Mesenchymal stem cell (in vitro differentiated cells and primary cell): ENCODE measurements at regions not wholly inside any gene's neighbourhood (a gene's known extent, or its start where the extent isn't known, plus 50 kb on each side); places are given as distances from the start of the nearest gene placed in this dataset.

Source experiments
- DNase-seq: peaks from one replicate; pipeline ENCODE4 v3.0.0-alpha.2; 2013
- H2AFZ ChIP-seq: one replicate; pipeline ENCODE4 v1.6.1; 2013; ENCODE audit warnings: low read depth, mild to moderate bottlenecking, control low read depth, inconsistent platforms, low read length, moderate library complexity
- H2AK5ac ChIP-seq: 2 replicates; pipeline ENCODE4 v1.6.1; 2013; ENCODE audit warnings: low read length, moderate library complexity, mild to moderate bottlenecking, inconsistent platforms; ENCODE audit not compliant: severe bottlenecking
- H2BK120ac ChIP-seq: one replicate; pipeline ENCODE4 v1.6.1; 2013; ENCODE audit warnings: low read depth, mild to moderate bottlenecking, inconsistent platforms, low read length, moderate library complexity
- H2BK12ac ChIP-seq, 2 experiments: one replicate each; pipeline ENCODE4 v1.6.1; 2013; ENCODE audit warnings: inconsistent platforms in 2 of 2, low read length in 2 of 2, mild to moderate bottlenecking in 2 of 2, moderate library complexity in 2 of 2, control low read depth in 1 of 2
- H2BK15ac ChIP-seq: one replicate; pipeline ENCODE4 v1.6.1; 2013; ENCODE audit warnings: mild to moderate bottlenecking, low read depth, inconsistent platforms; ENCODE audit not compliant: poor library complexity, severe bottlenecking
- H2BK5ac ChIP-seq: 2 replicates; pipeline ENCODE4 v1.6.1; 2013; ENCODE audit warnings: low read depth, mild to moderate bottlenecking, low read length, control low read depth, inconsistent platforms; ENCODE audit not compliant: poor library complexity, severe bottlenecking
- H3K14ac ChIP-seq, 2 experiments: one replicate each; pipeline ENCODE4 v1.6.1; 2013; ENCODE audit warnings: inconsistent platforms in 2 of 2, low read length in 2 of 2, control low read depth in 1 of 2, mild to moderate bottlenecking in 1 of 2, moderate library complexity in 1 of 2
- H3K18ac ChIP-seq, 2 experiments: one replicate each; pipeline ENCODE4 v1.6.1; 2013; ENCODE audit warnings: inconsistent platforms in 2 of 2, low read length in 2 of 2, control low read depth in 1 of 2, low read depth in 1 of 2, mild to moderate bottlenecking in 1 of 2
- H3K23ac ChIP-seq, 2 experiments: one replicate each; pipeline ENCODE4 v1.6.1; 2013; ENCODE audit warnings: inconsistent platforms in 2 of 2, low read length in 2 of 2, mild to moderate bottlenecking in 2 of 2, moderate library complexity in 2 of 2, control low read depth in 1 of 2
- H3K27ac ChIP-seq: 2 replicates; pipeline ENCODE4 v1.5.1; 2013; ENCODE audit warnings: mild to moderate bottlenecking, moderate library complexity, low read length, control low read depth, inconsistent platforms; ENCODE audit not compliant: poor library complexity, severe bottlenecking
- H3K27me3 ChIP-seq, 2 experiments: 2 replicates each; pipeline versions ENCODE4 v1.6.1 to v1.7.0; 2013; ENCODE audit warnings: low read length in 2 of 2, mild to moderate bottlenecking in 2 of 2, moderate library complexity in 2 of 2, control low read depth in 1 of 2, inconsistent platforms in 1 of 2; ENCODE audit not compliant: control insufficient read depth in 1 of 2, insufficient read depth in 1 of 2
- H3K36me3 ChIP-seq, 2 experiments: 2 replicates each; pipeline versions ENCODE4 v1.6.1 to v1.7.0; 2013; ENCODE audit warnings: low read length in 2 of 2, control low read depth in 1 of 2, inconsistent platforms in 1 of 2, low read depth in 1 of 2, mild to moderate bottlenecking in 1 of 2; ENCODE audit not compliant: insufficient read depth in 2 of 2, control insufficient read depth in 1 of 2
- H3K4ac ChIP-seq, 2 experiments: one replicate each; pipeline ENCODE4 v1.6.1; 2013; ENCODE audit warnings: inconsistent platforms in 2 of 2, low read length in 2 of 2, mild to moderate bottlenecking in 2 of 2, moderate library complexity in 2 of 2, control low read depth in 1 of 2, low read depth in 1 of 2
- H3K4me1 ChIP-seq: 2 replicates; pipeline ENCODE4 v1.6.1; 2013; ENCODE audit warnings: low read depth, low read length, control low read depth; ENCODE audit not compliant: control insufficient read depth, insufficient read depth
- H3K4me2 ChIP-seq: 2 replicates; pipeline ENCODE4 v1.6.1; 2013; ENCODE audit warnings: low read length, mild to moderate bottlenecking, inconsistent platforms; ENCODE audit not compliant: poor library complexity, severe bottlenecking
- H3K4me3 ChIP-seq, 2 experiments: 2 replicates each; pipeline versions ENCODE4 v1.5.1 to v1.7.0; 2013; ENCODE audit warnings: low read length in 2 of 2, mild to moderate bottlenecking in 2 of 2, control low read depth in 1 of 2, low read depth in 1 of 2; ENCODE audit not compliant: insufficient read depth in 1 of 2
- H3K79me1 ChIP-seq: replicated peaks from 2 replicates; pipeline ENCODE4 v1.6.1; 2013; ENCODE audit warnings: mild to moderate bottlenecking, control low read depth, low read length, inconsistent platforms; ENCODE audit not compliant: poor library complexity, severe bottlenecking
- H3K9ac ChIP-seq: 2 replicates; pipeline ENCODE4 v1.7.0; 2013; ENCODE audit warnings: mild to moderate bottlenecking, low read length, moderate library complexity
- H3K9me3 ChIP-seq: 2 replicates; pipeline ENCODE4 v1.7.0; 2013; ENCODE audit warnings: mild to moderate bottlenecking, low read length; ENCODE audit not compliant: control insufficient read depth
- H4K8ac ChIP-seq: one replicate; pipeline ENCODE4 v1.6.1; 2013; ENCODE audit warnings: inconsistent platforms, mild to moderate bottlenecking, low read length, moderate library complexity
- H4K91ac ChIP-seq: one replicate; pipeline ENCODE4 v1.6.1; 2013; ENCODE audit warnings: mild to moderate bottlenecking, low read length, inconsistent platforms
- WGBS: methylation state at CpG from one replicate; pipeline ENCODE4 v1.1.7; 2013; ENCODE audit warnings: mixed read lengths; 5-methylcytosine and 5-hydroxymethylcytosine counted together

- 82% methylated on average over 11 of the region's 11 CpGs for WGBS
These were observed 178.1 kb downstream of the PTEN start for GRCh38 chr10:88041243-88042159.

GRCh38 chr10:88042160-88043100 lies 179.0 kb downstream of the PTEN start:
- WGBS = 76% methylated on average over 18 of the region's 19 CpGs

More at GRCh38 chr10:88041243-88042159, 178.1 kb downstream of the PTEN start:
- Histone ChIP-seq H4K91ac (no peak overlapping the region), H3K36me3 (no peaks in the 10 kb centered on the region), H3K79me1 (no peaks in the 10 kb centered on the region), H3K18ac (no peak overlapping the region), H2AFZ (no peak overlapping the region), H3K4me2 (no peak overlapping the region), H2BK5ac (no peak overlapping the region), H2BK12ac (no peak overlapping the region), H3K27ac (no peak overlapping the region), H3K4ac (no peak overlapping the region), H3K27me3 (no peaks in the 10 kb centered on the region), H3K23ac (no peak overlapping the region), H2AK5ac (no peak overlapping the region), H2BK120ac (no peak overlapping the region), H3K14ac (no peak overlapping the region), H4K8ac (no peak overlapping the region), H3K9me3 (no peaks in the 10 kb centered on the region), H2BK15ac (no peak overlapping the region), H3K4me3 (peak overlapping the region in 1 of 2 experiments; percentile 38), H3K4me1 (no peaks in the 10 kb centered on the region), H3K9ac (peak overlapping the region; percentile 44)
- peak; percentile 42 for DNase-seq

GRCh38 chr10:88045096-88045495 lies 181.7 kb downstream of the PTEN start:
- Histone ChIP-seq H3K23ac (no peak overlapping the region), H4K8ac (no peak overlapping the region), H3K9me3 (no peaks in the 10 kb centered on the region), H2BK120ac (no peak overlapping the region), H3K9ac (no peak overlapping the region), H3K4me2 (no peak overlapping the region), H3K4me3 (no peak overlapping the region), H2AFZ (no peak overlapping the region), H3K4me1 (no peaks in the 10 kb centered on the region), H3K36me3 (no peaks in the 10 kb centered on the region), H2BK5ac (no peak overlapping the region), H3K14ac (no peak overlapping the region), H4K91ac (no peak overlapping the region), H2AK5ac (no peak overlapping the region), H3K18ac (no peak overlapping the region), H3K27me3 (no peaks in the 10 kb centered on the region), H3K4ac (no peak overlapping the region), H3K79me1 (no peaks in the 10 kb centered on the region), H2BK15ac (no peak overlapping the region), H3K27ac (no peak overlapping the region), H2BK12ac (no peak overlapping the region)
- no peak for DNase-seq
- WGBS = 90% methylated on average over 5 of the region's 5 CpGs

More at GRCh38 chr10:88042160-88043100, 179.0 kb downstream of the PTEN start:
- Histone ChIP-seq H3K27ac (no peak overlapping the region), H2AK5ac (no peak overlapping the region), H2BK5ac (no peak overlapping the region), H4K91ac (no peak overlapping the region), H2BK12ac (no peak overlapping the region), H3K4me2 (no peak overlapping the region), H4K8ac (no peak overlapping the region), H2AFZ (no peak overlapping the region), H3K4ac (no peak overlapping the region), H3K14ac (no peak overlapping the region), H3K23ac (no peak overlapping the region), H3K36me3 (no peaks in the 10 kb centered on the region), H3K4me1 (no peaks in the 10 kb centered on the region), H3K18ac (peak overlapping the region in 1 of 2 experiments; percentile 84), H3K79me1 (no peaks in the 10 kb centered on the region), H3K4me3 (peak overlapping the region in 1 of 2 experiments; percentile 54), H2BK120ac (no peak overlapping the region), H3K27me3 (no peaks in the 10 kb centered on the region), H3K9me3 (no peaks in the 10 kb centered on the region), H2BK15ac (no peak overlapping the region), H3K9ac (peak overlapping the region; percentile 44)
- peak; percentile 70 for DNase-seq
